ENCODE measurements at regions not wholly inside any gene's neighbourhood (a gene's known extent, or its start where the extent isn't known, plus 50 kb on each side); places are given as distances from the start of the nearest gene placed in this dataset.

DNA sequence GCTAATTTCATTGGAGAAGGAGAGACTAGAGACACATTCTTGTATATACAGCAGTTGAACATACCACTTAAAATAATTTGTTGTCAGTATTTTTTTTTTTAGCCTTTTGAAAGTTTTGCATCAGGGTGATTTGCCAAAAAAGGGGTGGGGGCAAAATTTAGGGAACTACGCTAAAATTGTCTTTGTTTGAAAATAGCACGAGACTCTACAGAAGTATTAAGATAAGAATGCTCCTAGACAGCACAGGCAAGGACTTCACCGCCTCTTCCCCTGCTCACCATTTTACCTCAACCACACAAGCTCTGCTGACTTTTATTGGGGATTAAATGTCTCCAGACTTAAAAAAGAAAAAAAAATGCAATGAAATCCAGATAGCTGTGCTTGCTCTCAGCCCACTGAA lies 236.1 kb upstream of the USP25 start:
- H3K36me3 ChIP-seq (ENCODE audit: control insufficient read depth, insufficient read depth, low read length), result no peaks in the 10 kb centered on the region
- ChIA-PET POLR2A (ENCODE audit: unreplicated experiment) (no interaction called here), CTCF (interaction anchor here (0.9 kb wide), 1 partner anchor 11 kb away, joined by 3 read pairs; no protein-coding TSS in a partner anchor)
- in situ Hi-C loops (cut with MboI; ENCODE audit: low sequenced_read_pairs) (loop anchor here (25.0 kb wide), 1 partner anchor 631 kb away; no protein-coding TSS in a partner anchor), intact Hi-C loops (cut with micrococcal nuclease) (no loop called here), dilution Hi-C loops (cut with HindIII; ENCODE audit: low sequenced_read_pairs, unreplicated experiment) (no loop called here)
- H2AK5ac ChIP-seq (ENCODE audit: low read depth, low read length), result no peak overlapping the region
- H3K56ac ChIP-seq (ENCODE audit: extremely low read depth, insufficient read depth, low read length), result no peak overlapping the region
- BruUV-seq (replicated peaks), result no TSS peak
- H3K9ac ChIP-seq (ENCODE audit: low read depth, low read length), result no peak overlapping the region
- H4K5ac ChIP-seq (ENCODE audit: low read depth, low read length), result no peak overlapping the region
- H3K9me1 ChIP-seq (ENCODE audit: insufficient read depth, low read length), result no peaks in the 10 kb centered on the region
- no peak overlapping the region for H3K4me2 ChIP-seq (ENCODE audit: low read depth, low read length)
- H3K9me3 ChIP-seq (ENCODE audit: control insufficient read depth, insufficient read depth, low read length), result no peaks in the 10 kb centered on the region
- H3K27ac ChIP-seq (ENCODE audit: insufficient read depth, low read length), result no peak overlapping the region
- no peak overlapping the region for H3K4ac ChIP-seq (ENCODE audit: low read depth, low read length)
- no peak overlapping the region for H3K4me3 ChIP-seq (ENCODE audit: insufficient read depth, low read depth, low read length)
- H3K27me3 ChIP-seq (ENCODE audit: control insufficient read depth, insufficient read depth, low read length), result no peaks in the 10 kb centered on the region; the same call in 1 of the 2 replicates
- H3K18ac ChIP-seq (ENCODE audit: low read depth, low read length), result no peak overlapping the region
- no peak overlapping the region for H2AFZ ChIP-seq (replicated peaks; ENCODE audit: low read length, poor library complexity)
- H2BK15ac ChIP-seq (ENCODE audit: low read depth, low read length), result no peak overlapping the region
- H3K14ac ChIP-seq (replicated peaks; ENCODE audit: low read depth, low read length), result no peak overlapping the region
- no peaks in the 10 kb centered on the region for H4K20me1 ChIP-seq (ENCODE audit: insufficient read depth, low read length)
- H4K8ac ChIP-seq (ENCODE audit: low read depth in 2 of 2, low read length in 2 of 2), result no peak overlapping the region
- DNase-seq (no peak), ATAC-seq (ENCODE audit: low read depth) (no peak)
- no peak overlapping the region for H2BK5ac ChIP-seq (ENCODE audit: low read depth, low read length, poor library complexity, severe bottlenecking)
- H3K23ac ChIP-seq (ENCODE audit: low read depth, low read length), result no peak overlapping the region
- H3K79me1 ChIP-seq (ENCODE audit: low read depth in 1 of 2, low read length in 2 of 2), result no peaks in the 10 kb centered on the region
- H2BK20ac ChIP-seq (ENCODE audit: low read depth, low read length), result no peak overlapping the region
- no peak overlapping the region for H2BK120ac ChIP-seq (ENCODE audit: low read depth, low read length)
- no peak overlapping the region for H4K91ac ChIP-seq (ENCODE audit: insufficient read depth, low read depth, low read length)
- H3K4me1 ChIP-seq (ENCODE audit: control insufficient read depth, insufficient read depth, low read length), result no peaks in the 10 kb centered on the region
- no CpG with 5 or more reads among the region's 3 CpGs for WGBS, 2 experiments (ENCODE audit: extremely low coverage in 2 of 2, insufficient read length in 1 of 2)
- no peak overlapping the region for H2AK9ac ChIP-seq (replicated peaks; ENCODE audit: low read depth, low read length, poor library complexity)
- TF ChIP-seq MAZ (IDR thresholded peaks at IDR 0.05; ENCODE audit: borderline replicate concordance, low read depth, low read length) (no peak), RAD21 (IDR thresholded peaks at IDR 0.05; ENCODE audit: low read length) (no peak), CHD1 (IDR thresholded peaks at IDR 0.05; ENCODE audit: low read depth, low read length) (no peak), MAFK (IDR thresholded peaks at IDR 0.05; ENCODE audit: low read depth, low read length) (no peak), MXI1 (IDR thresholded peaks at IDR 0.05; ENCODE audit: borderline replicate concordance, low read depth, low read length) (no peak), NFE2L2 (IDR thresholded peaks at IDR 0.05; ENCODE audit: low read depth, low read length) (no peak), RCOR1 (IDR thresholded peaks at IDR 0.05; ENCODE audit: insufficient replicate concordance, low read length) (no peak), POLR2A (IDR thresholded peaks at IDR 0.05; ENCODE audit: low read depth, low read length) (no peak), RFX5 (IDR thresholded peaks at IDR 0.05; ENCODE audit: low read depth, low read length) (no peak), FOS (IDR thresholded peaks at IDR 0.05; ENCODE audit: low read depth, low read length) (no peak), SMC3 (IDR thresholded peaks at IDR 0.05; ENCODE audit: low read depth, low read length) (no peak), USF2 (IDR thresholded peaks at IDR 0.05; ENCODE audit: low read depth, low read length) (no peak), BHLHE40 (IDR thresholded peaks at IDR 0.05; ENCODE audit: low read depth, low read length) (no peak), CEBPB (IDR thresholded peaks at IDR 0.05; ENCODE audit: low read depth, low read length) (no peak)
- TF ChIP-seq, protein P1, sequence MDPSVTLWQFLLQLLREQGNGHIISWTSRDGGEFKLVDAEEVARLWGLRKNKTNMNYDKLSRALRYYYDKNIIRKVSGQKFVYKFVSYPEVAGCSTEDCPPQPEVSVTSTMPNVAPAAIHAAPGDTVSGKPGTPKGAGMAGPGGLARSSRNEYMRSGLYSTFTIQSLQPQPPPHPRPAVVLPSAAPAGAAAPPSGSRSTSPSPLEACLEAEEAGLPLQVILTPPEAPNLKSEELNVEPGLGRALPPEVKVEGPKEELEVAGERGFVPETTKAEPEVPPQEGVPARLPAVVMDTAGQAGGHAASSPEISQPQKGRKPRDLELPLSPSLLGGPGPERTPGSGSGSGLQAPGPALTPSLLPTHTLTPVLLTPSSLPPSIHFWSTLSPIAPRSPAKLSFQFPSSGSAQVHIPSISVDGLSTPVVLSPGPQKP (IDR thresholded peaks at IDR 0.05; ENCODE audit: borderline replicate concordance, low read depth, low read length), result no peak
- TF ChIP-seq, protein P2, sequence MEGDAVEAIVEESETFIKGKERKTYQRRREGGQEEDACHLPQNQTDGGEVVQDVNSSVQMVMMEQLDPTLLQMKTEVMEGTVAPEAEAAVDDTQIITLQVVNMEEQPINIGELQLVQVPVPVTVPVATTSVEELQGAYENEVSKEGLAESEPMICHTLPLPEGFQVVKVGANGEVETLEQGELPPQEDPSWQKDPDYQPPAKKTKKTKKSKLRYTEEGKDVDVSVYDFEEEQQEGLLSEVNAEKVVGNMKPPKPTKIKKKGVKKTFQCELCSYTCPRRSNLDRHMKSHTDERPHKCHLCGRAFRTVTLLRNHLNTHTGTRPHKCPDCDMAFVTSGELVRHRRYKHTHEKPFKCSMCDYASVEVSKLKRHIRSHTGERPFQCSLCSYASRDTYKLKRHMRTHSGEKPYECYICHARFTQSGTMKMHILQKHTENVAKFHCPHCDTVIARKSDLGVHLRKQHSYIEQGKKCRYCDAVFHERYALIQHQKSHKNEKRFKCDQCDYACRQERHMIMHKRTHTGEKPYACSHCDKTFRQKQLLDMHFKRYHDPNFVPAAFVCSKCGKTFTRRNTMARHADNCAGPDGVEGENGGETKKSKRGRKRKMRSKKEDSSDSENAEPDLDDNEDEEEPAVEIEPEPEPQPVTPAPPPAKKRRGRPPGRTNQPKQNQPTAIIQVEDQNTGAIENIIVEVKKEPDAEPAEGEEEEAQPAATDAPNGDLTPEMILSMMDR (conservative IDR thresholded peaks at IDR 0.05; ENCODE audit: low read depth, low read length), result no peak

Measured in IMR-90 (cell line).